Omental fat pad (tissue), 3 donors: ENCODE measurements at regions not wholly inside any gene's neighbourhood (a gene's known extent, or its start where the extent isn't known, plus 50 kb on each side); places are given as distances from the start of the nearest gene placed in this dataset.

Experiments
- ATAC-seq: fragments of 150-250 bp; one replicate; pipeline ENCODE4 v1.9.1; 2016; ENCODE audit warnings: mild to moderate bottlenecking, moderate library complexity; ENCODE audit not compliant: low FRiP score
- DNase-seq: peaks from one replicate; pipeline ENCODE4 v3.0.0-alpha.2; 2019; ENCODE audit warnings: low spot score
- TF ChIP-seq, protein P1 (sequence below), 3 donors: fragments of 450-650 bp; IDR thresholded peaks; one replicate each; pipeline ENCODE4 v1.5.1; 2016 to 2017; ENCODE audit warnings: antibody characterized with exemption in 3 of 3, mild to moderate bottlenecking in 3 of 3, moderate library complexity in 2 of 3

DNA sequence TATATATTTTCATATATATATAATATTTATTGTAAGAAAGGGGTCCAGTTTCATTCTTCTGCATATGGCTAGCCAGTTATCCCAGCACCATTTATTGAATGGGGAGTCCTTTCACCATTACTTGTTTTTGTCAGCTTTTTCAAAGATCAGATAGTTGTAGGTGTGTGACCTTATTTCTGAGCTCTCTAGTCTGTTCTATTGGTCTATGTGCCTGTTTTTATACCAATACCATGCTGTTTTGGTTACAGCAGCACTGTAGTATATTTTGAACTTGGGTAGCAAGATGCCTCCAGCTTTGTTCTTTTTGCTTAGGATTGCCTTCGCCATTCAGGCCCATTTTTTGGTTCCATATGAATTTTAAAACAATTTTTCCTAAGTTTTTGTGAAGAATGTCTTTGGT is 320.1 kb downstream of the CDH2 start:
- ATAC-seq = no peak
- TF ChIP-seq, protein P1, sequence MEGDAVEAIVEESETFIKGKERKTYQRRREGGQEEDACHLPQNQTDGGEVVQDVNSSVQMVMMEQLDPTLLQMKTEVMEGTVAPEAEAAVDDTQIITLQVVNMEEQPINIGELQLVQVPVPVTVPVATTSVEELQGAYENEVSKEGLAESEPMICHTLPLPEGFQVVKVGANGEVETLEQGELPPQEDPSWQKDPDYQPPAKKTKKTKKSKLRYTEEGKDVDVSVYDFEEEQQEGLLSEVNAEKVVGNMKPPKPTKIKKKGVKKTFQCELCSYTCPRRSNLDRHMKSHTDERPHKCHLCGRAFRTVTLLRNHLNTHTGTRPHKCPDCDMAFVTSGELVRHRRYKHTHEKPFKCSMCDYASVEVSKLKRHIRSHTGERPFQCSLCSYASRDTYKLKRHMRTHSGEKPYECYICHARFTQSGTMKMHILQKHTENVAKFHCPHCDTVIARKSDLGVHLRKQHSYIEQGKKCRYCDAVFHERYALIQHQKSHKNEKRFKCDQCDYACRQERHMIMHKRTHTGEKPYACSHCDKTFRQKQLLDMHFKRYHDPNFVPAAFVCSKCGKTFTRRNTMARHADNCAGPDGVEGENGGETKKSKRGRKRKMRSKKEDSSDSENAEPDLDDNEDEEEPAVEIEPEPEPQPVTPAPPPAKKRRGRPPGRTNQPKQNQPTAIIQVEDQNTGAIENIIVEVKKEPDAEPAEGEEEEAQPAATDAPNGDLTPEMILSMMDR (IDR thresholded peaks at IDR 0.05) = no peak

DNA sequence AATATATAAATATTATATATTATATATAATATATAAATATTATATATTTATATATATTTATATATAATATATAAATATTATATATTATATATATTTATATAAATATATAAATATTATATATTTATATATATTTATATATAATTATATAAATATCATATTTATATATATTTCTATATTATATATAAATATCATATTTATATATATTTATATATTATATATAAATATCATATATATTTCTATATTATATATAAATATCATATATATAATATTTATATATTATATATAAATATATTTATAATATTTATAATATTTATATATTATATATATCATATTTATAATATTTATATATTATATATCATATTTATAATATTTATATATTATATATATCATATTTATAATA is 321.4 kb downstream of the CDH2 start:
- TF ChIP-seq, protein P1 (IDR thresholded peaks at IDR 0.05) = no peak
- no peak for DNase-seq
- no peak for ATAC-seq

More for the DNA sequence above, 320.1 kb downstream of the CDH2 start:
- no peak for DNase-seq

DNA sequence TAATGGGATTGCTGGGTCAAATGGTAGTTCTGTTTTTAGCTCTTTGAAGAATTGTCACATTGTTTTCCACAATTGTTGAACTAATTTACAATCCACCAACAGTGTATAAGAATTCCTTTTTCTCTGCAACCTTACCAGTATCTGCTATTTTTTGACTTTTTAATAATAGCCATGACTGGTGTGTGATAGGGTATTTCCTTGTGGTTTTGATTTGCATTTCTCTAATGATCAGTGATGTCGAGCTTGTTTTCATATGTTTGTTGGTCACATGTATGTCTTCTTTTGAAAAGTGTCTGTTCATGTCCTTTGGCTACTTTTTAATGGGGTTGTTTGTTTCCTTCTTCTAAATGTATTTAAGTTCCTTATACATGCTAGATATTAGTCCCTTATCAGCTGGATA is 322.3 kb downstream of the CDH2 start:
- DNase-seq (no peak), ATAC-seq (no peak)
- TF ChIP-seq, protein P1 (IDR thresholded peaks at IDR 0.05) = no peak

DNA sequence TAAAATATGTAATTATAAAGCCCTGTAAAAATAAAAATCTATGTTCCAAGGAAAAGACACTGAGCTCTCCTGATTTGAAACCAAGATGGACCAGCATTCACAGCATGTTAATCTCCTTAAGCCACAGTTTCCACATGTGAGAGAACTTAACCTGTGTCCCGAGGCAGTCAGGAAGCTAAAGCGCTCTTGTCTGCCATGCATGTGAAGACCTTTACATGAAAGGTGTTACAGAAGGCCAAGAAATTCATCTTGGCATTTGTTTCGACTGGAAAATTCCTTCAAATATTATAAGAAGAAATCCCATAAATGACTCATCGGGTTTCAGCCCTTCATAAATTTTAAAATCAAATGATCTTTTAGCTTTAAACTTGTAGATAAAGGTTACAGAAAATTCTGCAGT is 328.6 kb downstream of the CDH2 start:
- DNase-seq (no peak), ATAC-seq (no peak)
- TF ChIP-seq, protein P1 (IDR thresholded peaks at IDR 0.05) = no peak

DNA sequence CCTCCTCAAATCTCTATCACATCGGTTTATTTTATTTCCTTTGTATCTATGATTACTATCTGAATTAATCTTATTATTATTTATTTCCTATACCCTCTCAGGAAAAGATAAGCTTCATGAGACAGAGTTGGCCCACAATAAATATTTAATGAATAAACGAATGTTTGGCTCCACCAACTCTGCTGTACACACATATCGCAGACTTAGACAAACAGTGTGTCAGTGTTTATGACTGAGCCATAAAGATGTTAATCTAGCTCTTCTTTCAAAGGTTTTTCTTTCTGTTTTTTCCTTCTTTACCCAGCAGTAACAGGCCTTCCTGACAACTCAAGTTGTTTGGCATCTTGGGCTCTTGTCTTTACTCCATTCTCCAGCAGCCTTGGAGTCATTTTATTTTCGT is 329.5 kb downstream of the CDH2 start:
- ATAC-seq (no peak), DNase-seq (no peak)
- TF ChIP-seq, protein P1 (IDR thresholded peaks at IDR 0.05) = no peak

DNA sequence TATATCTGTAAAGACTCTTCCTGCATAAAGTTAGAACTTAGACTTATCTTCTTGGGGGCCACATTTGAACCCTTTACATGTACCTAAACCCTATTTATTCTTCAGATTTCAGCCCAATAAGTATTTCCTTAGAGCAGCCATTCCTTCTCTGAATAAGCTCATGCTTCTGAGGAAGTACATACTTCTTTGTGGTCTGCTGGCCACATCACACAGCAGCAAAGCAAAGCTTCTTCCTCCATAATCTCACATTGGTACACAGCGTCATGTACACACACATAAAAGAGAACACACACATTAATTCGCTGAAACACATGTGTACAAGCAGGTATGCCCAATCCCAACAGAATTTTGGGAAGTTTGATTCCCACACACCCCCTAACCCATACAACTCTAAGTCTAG is 331.0 kb downstream of the CDH2 start:
- ATAC-seq = no peak
- no peak for DNase-seq
- TF ChIP-seq, protein P1 (IDR thresholded peaks at IDR 0.05) = no peak

DNA sequence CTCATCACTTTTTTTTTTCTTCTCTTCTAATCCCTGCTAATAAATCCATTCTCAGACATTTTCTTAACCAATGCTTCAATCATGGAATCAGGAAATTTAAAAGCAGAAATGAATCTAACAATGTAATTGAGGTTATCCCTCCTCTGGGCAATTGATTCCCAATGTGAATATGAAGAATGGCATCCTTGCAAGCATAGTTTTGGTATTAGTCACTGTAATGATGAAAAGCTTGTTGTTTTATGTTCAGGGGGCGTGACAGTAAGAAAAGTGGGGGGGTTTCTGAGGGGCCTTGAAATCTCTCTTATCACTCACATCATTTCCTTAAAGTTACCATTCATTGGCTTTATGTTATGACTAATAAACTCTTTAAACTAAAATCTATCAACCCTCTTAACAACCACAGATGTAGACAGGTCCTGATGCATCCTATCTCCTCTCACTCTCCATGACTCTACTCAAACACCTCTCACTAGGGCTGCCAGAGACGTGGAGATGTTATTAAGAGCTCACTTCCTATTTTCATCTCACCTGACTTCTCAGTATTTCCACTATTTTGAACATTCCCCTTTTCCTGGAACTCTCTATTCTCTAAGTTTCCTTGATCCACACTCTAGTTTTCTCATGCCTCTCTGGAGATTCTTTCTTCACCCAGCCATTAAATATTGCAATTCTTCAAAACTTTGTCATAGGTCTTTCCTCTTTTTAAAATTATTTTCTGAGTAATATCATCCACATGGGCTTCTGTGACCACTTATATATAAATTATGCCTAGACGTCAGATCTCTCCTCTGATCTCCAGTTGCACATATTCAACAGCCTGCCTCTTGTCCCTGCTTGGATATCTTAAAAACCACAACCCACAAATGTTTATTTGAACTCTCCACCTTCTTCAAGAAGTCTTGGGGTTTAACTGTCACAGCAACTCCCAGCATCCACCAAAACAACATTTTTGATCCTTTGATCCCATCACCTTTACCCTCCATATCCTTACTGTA is 332.9 kb downstream of the CDH2 start:
- no peak for ATAC-seq
- TF ChIP-seq, protein P1 (IDR thresholded peaks at IDR 0.05) = no peak

More for the DNA sequence above, 332.9 kb downstream of the CDH2 start:
- DNase-seq = no peak
